Left lobe of liver (tissue), 2 donors: ENCODE measurements at regions not wholly inside any gene's neighbourhood (a gene's known extent, or its start where the extent isn't known, plus 50 kb on each side); places are given as distances from the start of the nearest gene placed in this dataset.
"Not testable (repeated sequence)": the region's sequence is repeated elsewhere in the genome, so short reads cannot be mapped to it uniquely, and the experiment has no call there.

Experiments
- ATAC-seq: fragments of 200-7000 bp; cut with Tn5 transposase; one replicate; pipeline ENCODE4 v1.9.1; 2020; ENCODE audit warnings: mild to moderate bottlenecking, moderate library complexity
- DNase-seq: peaks from one replicate; pipeline ENCODE4 v3.0.0-alpha.2; 2020; ENCODE audit warnings: low spot score
- donor health status: DM: no; HTN: no; CAD: no; lungs with moderate emphysema.
- donor health status: DM: no; HTN: yes; CAD: no.

GRCh38 chr2:190005513-190005912 lies 57.0 kb downstream of the MSTN start:
- ATAC-seq: no peak
- DNase-seq: no peak

DNA sequence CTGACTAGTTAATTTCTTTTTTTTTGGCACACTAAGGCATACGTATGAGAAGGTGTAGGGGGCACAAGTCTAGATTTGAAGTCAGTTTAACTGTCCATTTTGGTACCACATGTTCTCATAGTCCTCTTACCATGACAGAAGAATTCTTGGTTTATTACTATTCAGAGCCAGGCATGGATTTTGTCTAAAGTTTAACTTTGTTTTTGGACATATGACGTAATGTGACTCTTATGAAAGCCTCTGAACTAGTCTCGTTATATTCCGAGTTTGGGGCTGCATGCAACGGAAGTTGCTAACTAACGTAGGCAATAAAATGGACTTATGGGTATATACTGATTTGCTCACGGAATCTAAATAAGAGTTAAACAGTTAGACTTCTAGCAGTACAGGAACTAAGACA lies 62.9 kb downstream of the MSTN start:
- DNase-seq (no peak), ATAC-seq (no peak)

DNA sequence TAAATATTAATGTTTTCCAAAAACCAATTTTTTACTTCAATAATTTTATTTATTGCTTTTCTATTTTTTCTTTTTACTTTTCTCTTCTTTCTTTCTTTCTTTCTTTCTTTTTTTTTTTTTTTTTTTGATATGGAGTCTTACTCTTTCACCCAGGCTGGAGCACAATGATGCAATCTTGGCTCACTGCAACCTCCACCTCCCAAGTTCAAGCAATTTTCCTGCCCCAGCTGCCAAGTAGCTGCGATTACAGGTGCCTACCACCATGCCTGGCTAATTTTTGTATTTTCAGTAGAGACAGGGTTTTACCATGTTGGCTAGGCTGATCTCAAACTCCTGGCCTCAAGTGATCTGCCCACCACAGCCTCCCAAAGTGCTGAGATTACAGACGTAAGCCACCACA lies 63.9 kb downstream of the MSTN start:
- ATAC-seq: peak; percentile 70
- not testable (repeated sequence) for DNase-seq

- ATAC-seq: no peak
- DNase-seq: no peak
These were observed 65.5 kb downstream of the MSTN start for GRCh38 chr2:189997016-189997415.

DNA sequence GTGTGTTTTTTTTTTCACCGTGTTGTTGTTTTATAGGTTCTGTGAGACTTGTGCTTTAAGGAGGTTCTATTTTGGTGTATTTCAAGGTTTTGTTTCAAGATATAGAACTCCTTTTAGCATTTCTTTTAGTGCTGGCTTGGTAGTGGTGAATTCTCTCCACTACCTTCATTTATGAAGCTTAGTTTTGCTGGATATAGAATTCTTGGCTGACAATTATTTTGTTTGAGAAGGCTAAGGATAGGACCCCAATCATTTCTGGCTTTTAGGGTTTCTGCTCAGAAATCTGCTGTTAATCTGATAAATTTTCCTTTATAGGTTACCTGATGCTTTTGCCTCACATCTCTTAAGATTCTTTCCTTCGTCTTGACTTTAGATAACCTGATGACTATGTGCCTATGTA lies 66.8 kb downstream of the MSTN start:
- DNase-seq (no peak), ATAC-seq (no peak)

- DNase-seq (no peak), ATAC-seq (peak; percentile 90)
These were observed 79.6 kb downstream of the MSTN start for GRCh38 chr2:189982780-189983394.

- no peak for ATAC-seq
- DNase-seq: no peak
These were observed 80.4 kb downstream of the MSTN start for GRCh38 chr2:189982087-189982486.

DNA sequence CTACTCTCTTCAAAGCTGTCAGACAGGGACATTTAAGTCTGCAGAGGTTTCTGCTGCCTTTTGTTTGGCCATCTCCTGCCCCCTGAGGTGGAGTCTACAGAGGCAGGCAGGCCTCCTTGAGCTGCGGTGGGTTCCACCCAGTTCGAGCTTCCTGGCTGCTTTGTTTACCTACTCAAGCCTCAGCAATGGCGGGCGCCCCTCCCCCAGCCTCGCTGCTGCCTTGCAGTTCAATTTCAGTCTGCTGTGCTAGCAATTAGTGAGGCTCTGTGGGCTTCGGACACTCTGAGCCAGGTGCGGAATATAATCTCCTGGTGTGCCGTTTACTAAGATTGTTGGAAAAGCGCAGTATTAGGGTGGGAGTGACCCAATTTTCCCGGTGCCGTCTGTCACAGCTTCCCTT lies 86.0 kb downstream of the MSTN start:
- not testable (repeated sequence) for ATAC-seq, DNase-seq

DNA sequence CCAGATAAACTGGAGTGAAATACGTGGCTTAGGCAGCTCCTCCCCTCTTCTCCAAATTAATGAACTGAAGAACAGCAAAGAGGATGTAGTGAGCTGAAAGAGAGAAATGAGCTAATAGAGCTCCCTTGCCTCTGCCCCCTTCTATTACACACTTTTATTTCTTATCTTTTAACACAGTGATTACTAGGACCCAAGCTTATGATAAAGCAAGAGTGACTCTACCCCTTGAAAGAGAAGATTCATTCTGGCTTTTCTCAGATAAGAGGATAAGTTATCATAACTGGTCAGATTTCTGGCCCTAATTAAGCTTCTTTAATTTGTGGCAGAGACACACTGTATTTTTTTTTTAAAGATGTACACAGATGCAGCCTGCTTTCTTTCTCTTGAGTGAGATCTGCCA lies 102.2 kb downstream of the MSTN start:
- no peak for ATAC-seq
- DNase-seq: no peak

DNA sequence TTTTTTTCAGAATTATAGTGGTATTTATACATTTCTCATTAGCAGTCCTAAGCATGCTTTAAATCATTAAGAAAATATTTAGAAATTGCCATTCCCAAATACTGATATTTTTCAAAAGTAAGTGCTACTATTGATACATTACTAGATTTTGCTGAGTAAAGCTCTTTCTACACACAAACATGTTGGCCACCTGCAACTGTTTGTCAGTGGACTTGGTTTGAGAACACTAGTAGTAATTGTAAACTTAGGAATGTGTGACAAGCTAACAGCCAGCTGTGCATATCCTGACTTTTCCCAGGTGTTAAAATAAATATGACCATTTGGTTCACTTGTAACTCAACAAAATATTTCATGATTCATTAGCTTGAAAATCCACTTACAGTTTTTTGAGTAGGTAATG lies 103.1 kb downstream of the MSTN start:
- DNase-seq (no peak), ATAC-seq (no peak)

GRCh38 chr2:189954989-189955388 lies 107.5 kb downstream of the MSTN start:
- DNase-seq: no peak

DNA sequence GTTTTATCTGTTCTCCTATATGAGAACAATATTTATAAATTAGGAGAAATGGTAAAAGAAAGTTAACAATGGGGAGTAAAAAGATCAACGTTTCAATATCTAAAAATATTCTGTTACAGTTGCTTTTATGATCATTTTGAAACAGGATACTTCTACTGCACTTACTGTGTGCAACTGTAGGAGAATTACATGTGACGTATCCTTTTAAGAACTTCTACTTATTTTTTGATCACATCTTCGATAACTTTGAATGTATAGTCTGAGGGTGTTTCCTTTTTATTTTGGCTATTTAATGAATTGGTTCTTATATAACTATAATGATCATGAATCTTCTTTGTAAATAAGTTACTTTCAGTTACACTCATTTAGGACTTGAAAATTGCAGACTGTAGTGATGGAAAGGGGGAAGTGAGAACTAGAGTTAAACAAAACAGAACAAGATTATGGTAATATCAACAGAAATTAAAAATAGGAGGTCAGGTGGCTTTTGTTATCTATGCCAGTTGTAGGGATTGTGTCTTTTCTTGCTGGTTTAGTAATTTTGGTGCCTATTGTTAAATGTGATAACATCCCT lies 109.9 kb downstream of the MSTN start:
- ATAC-seq (no peak), DNase-seq (no peak)

More at GRCh38 chr2:189954989-189955388, 107.5 kb downstream of the MSTN start:
- ATAC-seq: no peak

DNA sequence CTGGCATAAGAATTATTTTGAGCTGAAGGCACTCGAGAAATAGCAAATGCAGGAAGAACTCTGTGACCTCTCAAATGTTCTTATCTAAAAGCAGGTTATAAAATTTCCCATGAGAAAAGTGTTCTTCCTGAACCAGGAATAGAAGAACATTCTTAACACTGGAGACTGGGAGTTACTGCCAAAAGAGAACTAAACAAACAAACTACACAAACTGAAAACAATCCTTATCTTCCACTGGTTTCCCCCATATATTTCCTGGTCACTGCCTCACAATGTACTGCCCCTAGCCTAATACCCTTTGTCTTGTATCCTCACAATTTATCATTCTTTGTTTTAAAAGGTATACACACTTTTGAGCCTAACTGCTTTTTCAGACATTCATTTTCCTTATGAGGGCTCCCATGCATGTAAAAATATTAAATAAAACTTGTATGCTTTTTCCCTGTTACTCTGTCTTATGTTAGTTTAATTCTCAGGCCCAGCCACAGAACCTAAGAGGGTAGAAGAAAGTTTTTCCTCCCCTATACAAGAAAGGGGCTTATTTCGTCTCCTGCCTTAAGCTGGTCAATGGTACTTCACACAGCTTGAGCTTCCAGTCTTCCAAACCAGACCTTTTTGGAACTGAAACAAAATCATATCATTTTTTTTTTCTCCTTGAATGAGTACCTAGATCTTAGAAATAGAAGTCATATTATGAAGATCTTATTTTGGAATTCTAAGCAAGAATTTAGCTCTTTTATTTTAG lies 110.6 kb downstream of the MSTN start:
- ATAC-seq (no peak), DNase-seq (no peak)

DNA sequence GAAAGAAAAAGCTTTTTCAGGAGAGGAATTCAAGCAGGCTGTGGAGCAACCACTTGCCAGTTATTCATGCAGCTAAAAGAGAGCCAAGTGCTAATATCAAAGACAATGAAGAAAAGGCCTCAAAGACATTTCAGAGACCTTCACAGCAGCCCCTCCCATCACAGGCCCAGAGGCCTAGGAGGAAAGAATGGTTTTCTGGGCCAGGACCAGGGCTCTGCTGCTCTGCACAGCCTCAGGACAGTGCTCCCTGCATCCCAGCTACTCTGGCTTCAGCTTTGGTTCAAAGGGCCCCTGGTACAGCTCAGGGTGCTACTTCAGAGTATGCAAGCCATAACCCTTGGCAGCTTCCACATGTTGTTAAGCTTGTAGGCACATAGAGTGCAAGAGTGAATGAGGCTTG lies 119.5 kb downstream of the MSTN start:
- no peak for ATAC-seq
- no peak for DNase-seq

DNA sequence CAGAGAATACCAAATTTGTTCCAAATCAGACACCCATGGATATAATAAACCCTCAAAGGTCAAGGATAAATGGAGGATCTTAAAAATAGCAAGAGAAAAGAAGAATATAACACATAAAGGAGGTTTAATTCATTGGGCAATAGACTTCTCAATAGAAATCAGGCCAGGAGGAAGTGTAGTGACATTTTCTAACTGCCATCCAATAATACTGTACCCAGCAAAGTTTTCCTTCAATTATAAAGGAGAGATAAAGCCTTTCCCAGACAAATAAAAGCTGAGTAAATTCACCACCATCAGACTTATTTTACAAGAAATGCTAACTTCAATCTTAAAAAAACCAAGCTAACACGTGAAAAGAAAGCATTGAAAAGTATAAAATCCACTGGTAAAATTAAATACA lies 121.6 kb downstream of the MSTN start:
- no peak for ATAC-seq

DNA sequence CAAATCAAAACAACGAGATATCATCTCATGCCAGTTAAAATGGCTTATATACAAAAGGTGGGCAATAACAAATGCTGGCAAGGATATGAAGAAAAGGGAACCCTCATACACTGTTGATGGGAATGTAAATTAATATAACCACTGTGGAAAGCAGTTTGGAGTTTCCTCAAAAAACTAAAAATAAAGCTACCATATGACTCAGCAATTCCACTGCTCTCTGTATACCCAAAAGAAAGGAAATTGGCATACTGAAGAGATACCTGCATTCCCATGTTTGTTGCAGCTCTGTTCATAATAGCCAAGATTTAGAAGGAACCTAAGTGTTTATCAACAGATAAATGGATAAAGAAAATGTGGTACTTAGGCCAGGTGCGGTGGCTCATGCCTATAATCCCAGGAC lies 124.8 kb downstream of the MSTN start:
- ATAC-seq (no peak), DNase-seq (no peak)

More for the DNA sequence above, 121.6 kb downstream of the MSTN start:
- DNase-seq: no peak

GRCh38 chr2:189933911-189934399 lies 128.6 kb downstream of the MSTN start:
- ATAC-seq (no peak), DNase-seq (no peak)

DNA sequence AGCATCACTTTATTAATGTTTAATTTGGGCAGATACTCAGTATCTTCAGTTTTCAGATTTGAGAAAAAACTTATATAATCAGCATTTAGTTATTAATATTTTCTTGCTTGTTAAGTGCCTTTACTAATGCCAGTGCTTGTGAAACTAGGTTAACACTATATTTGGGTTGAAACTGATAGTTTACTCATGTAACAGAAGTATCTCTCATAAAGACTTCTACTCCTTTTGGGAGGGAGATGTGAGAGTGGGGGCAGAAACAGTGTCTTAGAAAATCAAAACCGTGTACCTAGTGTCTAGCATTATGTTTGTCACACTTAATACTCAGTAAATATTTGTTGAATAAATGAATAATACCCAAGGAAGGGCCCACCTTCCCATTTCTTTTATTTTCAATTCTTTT lies 129.5 kb downstream of the MSTN start:
- ATAC-seq (no peak), DNase-seq (no peak)

DNA sequence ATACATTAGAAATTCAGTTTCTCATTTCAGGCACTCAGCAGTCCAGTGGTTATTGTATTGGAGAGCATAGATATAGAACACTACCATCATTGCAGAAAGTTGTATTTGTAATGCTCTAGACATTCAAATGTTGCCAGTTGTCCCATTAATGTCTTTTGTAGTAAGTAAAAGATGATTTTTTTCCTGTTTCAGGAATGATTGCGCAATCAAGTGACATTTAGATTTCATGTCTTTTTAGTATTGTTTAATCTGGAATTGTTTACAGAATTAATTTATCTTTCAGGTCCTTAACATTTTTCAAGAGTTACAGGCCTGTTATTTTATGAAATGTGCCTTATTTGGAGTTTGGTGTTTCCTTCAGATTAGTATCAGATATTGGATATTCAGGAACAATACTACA lies 134.7 kb downstream of the MSTN start:
- no peak for DNase-seq
- ATAC-seq: no peak
